ENCODE measurements at regions not wholly inside any gene's neighbourhood (a gene's known extent, or its start where the extent isn't known, plus 50 kb on each side); places are given as distances from the start of the nearest gene placed in this dataset.

GRCh38 chr13:109599901-109600657 is 186.3 kb downstream of the IRS2 start:
- TF ChIP-seq CTCF (IDR thresholded peaks at IDR 0.05) (no peak), POLR2A (IDR thresholded peaks at IDR 0.05) (no peak)
